ENCODE measurements at regions not wholly inside any gene's neighbourhood (a gene's known extent, or its start where the extent isn't known, plus 50 kb on each side); places are given as distances from the start of the nearest gene placed in this dataset.

GRCh38 chr2:145488571-145488970, 968.7 kb upstream of the ZEB2 start:
- no peak for DNase-seq (ENCODE audit: low read depth)
- H3K4me3 ChIP-seq (ENCODE audit: low read length), result no peak overlapping the region
- TF ChIP-seq CTCF (conservative IDR thresholded peaks at IDR 0.05; ENCODE audit: low read length), result no peak

GRCh38 chr2:145484448-145485097, 964.7 kb upstream of the ZEB2 start:
- H3K4me3 ChIP-seq (ENCODE audit: low read length), result no peak overlapping the region
- DNase-seq (ENCODE audit: low read depth), result peak; percentile 70
- peak; percentile 46 for TF ChIP-seq CTCF (conservative IDR thresholded peaks at IDR 0.05; ENCODE audit: low read length)

- TF ChIP-seq CTCF (conservative IDR thresholded peaks at IDR 0.05; ENCODE audit: low read length), result no peak
- no peak overlapping the region for H3K4me3 ChIP-seq (ENCODE audit: low read length)
- DNase-seq (ENCODE audit: low read depth), result no peak
These were observed 963.9 kb upstream of the ZEB2 start for GRCh38 chr2:145483854-145484253.

- H3K4me3 ChIP-seq (ENCODE audit: low read length), result no peak overlapping the region
- DNase-seq (ENCODE audit: low read depth), result no peak
- TF ChIP-seq CTCF (conservative IDR thresholded peaks at IDR 0.05; ENCODE audit: low read length), result no peak
These were observed 961.5 kb upstream of the ZEB2 start for GRCh38 chr2:145481334-145481922.

GRCh38 chr2:145464866-145465265, 944.9 kb upstream of the ZEB2 start:
- no peak for TF ChIP-seq CTCF (conservative IDR thresholded peaks at IDR 0.05; ENCODE audit: low read length)
- no peak for DNase-seq (ENCODE audit: low read depth)
- no peak overlapping the region for H3K4me3 ChIP-seq (ENCODE audit: low read length)

GRCh38 chr2:145460112-145460511, 940.2 kb upstream of the ZEB2 start:
- H3K4me3 ChIP-seq (ENCODE audit: low read length), result no peak overlapping the region
- no peak for TF ChIP-seq CTCF (conservative IDR thresholded peaks at IDR 0.05; ENCODE audit: low read length)
- peak; percentile 8 for DNase-seq (ENCODE audit: low read depth)
